ENCODE measurements at regions not wholly inside any gene's neighbourhood (a gene's known extent, or its start where the extent isn't known, plus 50 kb on each side); places are given as distances from the start of the nearest gene placed in this dataset.

DNA sequence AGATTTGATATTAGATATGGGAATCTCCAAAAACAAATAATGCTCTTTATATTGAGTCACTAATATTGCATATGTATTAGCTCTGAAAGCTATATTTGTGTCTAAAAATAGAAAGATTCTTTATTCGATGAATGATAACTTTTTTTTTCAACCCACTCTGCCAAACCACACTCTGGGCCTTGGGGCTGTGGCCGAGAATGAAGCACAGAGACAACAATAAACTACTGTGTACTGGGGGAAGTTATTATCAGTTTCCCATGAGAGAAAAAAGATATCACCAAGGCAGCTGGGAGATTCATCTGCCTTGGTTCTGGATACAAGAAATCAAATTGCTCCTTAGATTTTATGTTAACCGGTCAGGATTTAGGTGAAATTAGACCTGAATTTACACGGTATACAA is 762.2 kb downstream of the SUCLG1 start:
- DNase-seq (ENCODE audit: low read depth in 4 of 4, low spot score in 3 of 4): no peak

- no peak for DNase-seq (ENCODE audit: low read depth in 4 of 4, low spot score in 3 of 4)
These were observed 763.5 kb downstream of the SUCLG1 start for GRCh38 chr2:83695530-83695929.

GRCh38 chr2:83695037-83695436 is 764.0 kb downstream of the SUCLG1 start:
- DNase-seq (ENCODE audit: low read depth in 4 of 4, low spot score in 3 of 4): no peak

- DNase-seq (ENCODE audit: low read depth in 4 of 4, low spot score in 3 of 4): no peak
These were observed 769.7 kb downstream of the SUCLG1 start for GRCh38 chr2:83689402-83689801.

DNA sequence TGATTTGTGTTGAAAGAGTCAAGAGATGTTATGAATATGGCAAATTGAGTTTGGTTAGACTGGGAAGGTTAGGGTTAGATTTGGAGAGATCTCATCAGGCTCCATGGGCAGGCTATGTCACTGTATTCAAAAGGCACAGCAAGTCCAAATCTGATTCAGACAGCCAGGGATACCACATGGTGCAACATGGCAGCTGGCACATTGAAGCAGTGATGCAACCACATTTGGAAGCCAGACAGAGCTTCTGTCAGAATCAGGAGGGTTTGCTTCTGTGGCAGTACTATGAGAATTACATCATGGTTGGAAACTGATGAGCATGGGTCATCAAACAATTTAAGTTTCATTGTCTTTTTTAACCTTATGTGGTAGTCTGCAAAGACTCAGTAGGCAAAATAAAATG is 772.2 kb downstream of the SUCLG1 start:
- DNase-seq (ENCODE audit: low read depth in 4 of 4, low spot score in 3 of 4): no peak

DNA sequence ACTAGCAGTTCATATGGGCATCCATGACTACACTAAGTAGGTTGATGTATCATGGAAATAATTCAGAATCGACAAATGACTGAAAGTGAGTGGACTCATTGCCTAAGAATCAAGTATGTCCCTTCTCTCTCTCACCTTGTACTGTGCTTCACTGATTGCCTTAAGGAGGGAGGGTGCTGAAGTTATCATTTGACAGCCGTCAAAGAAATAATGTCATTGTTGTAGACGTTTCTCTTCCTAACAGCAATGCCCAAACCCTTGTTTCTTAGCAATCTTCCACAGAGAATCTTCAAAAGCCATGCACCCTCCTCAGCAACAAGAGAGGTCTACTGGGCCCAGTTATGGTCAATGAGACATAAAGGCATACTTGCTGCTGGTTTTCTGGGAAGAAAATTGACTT is 785.0 kb downstream of the SUCLG1 start:
- DNase-seq (ENCODE audit: low read depth in 4 of 4, low spot score in 3 of 4): no peak

GRCh38 chr2:83665894-83666293 is 793.2 kb downstream of the SUCLG1 start:
- DNase-seq (ENCODE audit: low read depth in 4 of 4, low spot score in 3 of 4): no peak

GRCh38 chr2:83665154-83665553 is 793.9 kb downstream of the SUCLG1 start:
- DNase-seq (ENCODE audit: low read depth in 4 of 4, low spot score in 3 of 4): no peak

GRCh38 chr2:83661711-83662110 is 797.4 kb downstream of the SUCLG1 start:
- DNase-seq (ENCODE audit: low read depth in 4 of 4, low spot score in 3 of 4): no peak

GRCh38 chr2:83654091-83654611 is 804.9 kb downstream of the SUCLG1 start:
- DNase-seq (ENCODE audit: low read depth in 4 of 4, low spot score in 3 of 4): no peak

DNA sequence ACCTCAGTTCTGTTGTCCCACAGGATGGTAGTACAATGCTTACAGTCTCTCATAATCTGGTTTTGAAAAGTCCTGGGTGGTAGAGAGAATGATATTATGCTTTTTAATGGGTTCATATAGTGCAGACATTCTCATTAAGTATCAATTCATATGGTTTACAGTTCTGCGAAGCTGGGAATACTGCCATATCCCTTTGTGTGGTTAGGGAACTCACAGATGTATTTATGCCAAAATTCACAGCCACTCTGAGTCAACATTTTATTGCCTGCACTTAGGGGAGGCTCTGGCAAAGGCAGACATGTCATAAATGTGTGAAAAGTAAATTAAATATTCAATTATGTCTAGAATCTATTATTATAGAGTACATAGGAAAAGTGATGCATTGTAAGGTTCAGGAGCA is 808.2 kb downstream of the SUCLG1 start:
- DNase-seq (ENCODE audit: low read depth in 4 of 4, low spot score in 3 of 4): no peak

GRCh38 chr2:83650161-83650560 is 808.9 kb downstream of the SUCLG1 start:
- no peak for DNase-seq (ENCODE audit: low read depth in 4 of 4, low spot score in 3 of 4)

DNA sequence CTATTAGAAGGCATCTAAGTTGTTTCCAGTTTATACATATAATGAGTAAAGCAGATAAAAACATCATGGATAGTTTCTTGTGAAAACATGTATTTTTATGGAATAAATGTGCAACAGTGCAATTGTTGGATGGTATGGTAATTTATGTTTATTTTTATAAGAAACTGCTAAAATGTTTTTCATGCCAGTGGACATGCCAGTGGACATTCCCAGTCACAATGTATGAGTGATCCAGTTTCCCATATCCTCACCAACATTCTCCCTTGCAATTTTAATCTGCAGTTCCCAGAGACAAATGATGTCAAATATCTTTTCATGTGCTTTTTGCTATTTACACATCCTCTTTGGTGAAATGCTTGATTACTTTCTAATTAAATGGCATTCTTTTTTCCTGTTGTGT is 818.6 kb downstream of the SUCLG1 start:
- no peak for DNase-seq (ENCODE audit: low read depth in 4 of 4, low spot score in 3 of 4)

- DNase-seq (ENCODE audit: low read depth in 4 of 4, low spot score in 3 of 4): no peak
These were observed 825.7 kb downstream of the SUCLG1 start for GRCh38 chr2:83633423-83633822.

- no peak for DNase-seq (ENCODE audit: low read depth in 4 of 4, low spot score in 3 of 4)
These were observed 828.7 kb downstream of the SUCLG1 start for GRCh38 chr2:83630351-83630750.

DNA sequence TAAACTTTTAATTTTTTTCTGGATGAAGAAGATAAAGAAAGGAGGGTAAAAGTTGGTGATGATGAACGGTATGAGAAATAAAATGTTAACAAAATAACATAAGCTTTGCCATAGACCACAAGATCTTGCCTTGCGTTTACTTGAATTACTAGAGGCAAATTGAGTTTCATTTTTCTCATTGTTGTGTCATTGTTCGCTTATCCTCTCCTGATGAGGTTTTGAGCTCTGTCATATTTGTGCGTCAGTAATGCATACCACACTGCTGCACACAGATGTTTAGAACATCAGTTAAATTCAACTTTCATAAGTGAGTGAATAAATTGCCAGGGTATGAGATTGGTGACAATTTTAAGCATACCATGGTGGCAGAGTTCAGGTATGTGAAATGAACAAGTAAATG is 843.6 kb downstream of the SUCLG1 start:
- no peak for DNase-seq (ENCODE audit: low read depth in 4 of 4, low spot score in 3 of 4)

- DNase-seq (ENCODE audit: low read depth in 4 of 4, low spot score in 3 of 4): no peak
These were observed 845.9 kb downstream of the SUCLG1 start for GRCh38 chr2:83613178-83613577.

DNA sequence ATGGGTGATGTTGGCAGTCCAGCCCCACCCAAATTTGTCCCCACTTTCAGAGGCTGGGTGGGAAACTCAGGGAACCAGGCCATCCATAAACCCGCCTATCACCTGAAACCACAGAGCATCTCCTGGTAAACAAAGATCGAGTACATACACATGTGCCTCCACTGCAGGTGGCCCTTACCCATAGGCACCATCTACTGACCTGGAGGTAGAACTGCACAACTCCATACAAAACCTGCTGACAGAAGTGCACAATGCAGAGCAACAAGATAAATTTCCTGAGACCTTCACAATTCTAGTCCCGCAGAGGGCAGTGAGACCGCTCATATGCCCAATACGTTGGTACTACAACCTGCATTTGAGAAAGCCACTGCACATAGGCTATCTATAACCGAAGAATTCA is 856.3 kb downstream of the SUCLG1 start:
- no peak for DNase-seq (ENCODE audit: low read depth in 4 of 4, low spot score in 3 of 4)

DNA sequence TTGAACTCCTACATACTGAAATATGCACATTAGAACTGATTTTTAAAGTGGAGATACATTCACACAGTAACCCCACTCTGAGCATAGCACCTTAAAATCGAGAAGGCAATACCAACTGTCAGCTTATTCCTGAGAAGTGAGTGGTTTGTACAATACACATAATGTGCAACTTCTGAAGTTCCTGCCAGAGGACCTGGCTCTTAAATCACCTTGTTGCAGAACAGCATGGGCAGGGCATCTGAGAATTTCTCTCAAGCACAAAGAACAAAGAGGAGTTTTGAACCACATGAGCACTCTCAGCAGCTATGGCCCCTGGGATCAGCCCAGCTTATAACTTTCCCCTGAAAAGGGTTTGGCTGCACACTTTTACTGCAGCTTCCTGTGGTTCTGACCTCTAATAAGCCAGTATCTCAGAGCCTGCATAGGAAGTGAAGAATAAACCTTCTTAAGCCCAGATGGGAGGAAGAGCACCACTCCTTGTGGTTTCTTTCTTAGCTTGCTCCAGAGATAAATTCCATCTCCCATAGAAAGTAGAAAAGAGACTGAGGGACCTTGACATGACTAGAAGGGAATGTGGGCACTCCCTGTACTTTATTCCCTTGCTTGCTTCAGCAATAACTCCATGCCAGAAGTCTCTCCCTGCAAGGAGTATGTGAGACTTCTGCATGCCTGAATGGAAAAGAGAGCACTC is 862.3 kb downstream of the SUCLG1 start:
- DNase-seq (ENCODE audit: low read depth in 4 of 4, low spot score in 3 of 4): no peak

- DNase-seq (ENCODE audit: low read depth in 4 of 4, low spot score in 3 of 4): no peak
These were observed 863.2 kb downstream of the SUCLG1 start for GRCh38 chr2:83595926-83596325.

GRCh38 chr2:83595121-83595690 is 863.9 kb downstream of the SUCLG1 start:
- no peak for DNase-seq (ENCODE audit: low read depth in 4 of 4, low spot score in 3 of 4)

GRCh38 chr2:83594241-83595120 is 864.6 kb downstream of the SUCLG1 start:
- no peak for DNase-seq (ENCODE audit: low read depth in 4 of 4, low spot score in 3 of 4)

All from left renal pelvis (tissue), 4 donors.